ENCODE measurements at regions not wholly inside any gene's neighbourhood (a gene's known extent, or its start where the extent isn't known, plus 50 kb on each side); places are given as distances from the start of the nearest gene placed in this dataset.

- TF ChIP-seq ZUFSP (CRISPR knock-in tag; IDR thresholded peaks at IDR 0.05; ENCODE audit: borderline replicate concordance): no peak
- no peak for TF ChIP-seq ZNF280B (CRISPR knock-in tag; IDR thresholded peaks at IDR 0.05; ENCODE audit: borderline replicate concordance)
- no peak for TF ChIP-seq TSC22D2 (CRISPR knock-in tag; IDR thresholded peaks at IDR 0.05; ENCODE audit: borderline replicate concordance)
Observed at GRCh38 chr14:98341211-98341610, 930.8 kb downstream of the BCL11B start (continued).

GRCh38 chr14:98345161-98345560, 926.8 kb downstream of the BCL11B start:
- no TSS peak for BruUV-seq (replicated peaks)
- 5% methylated on average over 5 of the region's 5 CpGs for WGBS (ENCODE audit: low lambda C conversion rate)
- Histone ChIP-seq H2AFZ (ENCODE audit: low read length) (no peak overlapping the region), H3K9me3 (ENCODE audit: low read length) (peaks cover 96% of the 10 kb centered on the region), H3K4me2 (ENCODE audit: low read depth, low read length) (no peak overlapping the region), H4K20me1 (ENCODE audit: insufficient read depth, low read length) (no peaks in the 10 kb centered on the region), H3K4me3 (replicated peaks in 1 of 3; ENCODE audit: insufficient read depth in 1 of 3, low read depth in 2 of 3, low read length in 3 of 3) (no peak overlapping the region), H3K36me3 (replicated peaks in 1 of 2; ENCODE audit: control insufficient read depth in 1 of 2, insufficient read depth in 2 of 2, low read length in 2 of 2) (no peaks in the 10 kb centered on the region), H3K4me1 (ENCODE audit: insufficient read depth, low read length) (no peaks in the 10 kb centered on the region), H3K9ac (ENCODE audit: insufficient read depth, low read depth, low read length) (no peak overlapping the region), H3K27me3 (ENCODE audit: control insufficient read depth in 1 of 2, insufficient read depth in 2 of 2, low read length in 2 of 2) (no peaks in the 10 kb centered on the region), H3K27ac (ENCODE audit: extremely low read length, insufficient read depth, low read length) (no peak overlapping the region), H3K79me2 (ENCODE audit: insufficient read depth, low read length) (no peaks in the 10 kb centered on the region)
- ATAC-seq: no peak
- FAIRE-seq: no peak
- ChIA-PET POLR2A (no interaction called here), CTCF (ENCODE audit: low intra/inter-chr PET ratio, low total read pairs) (no interaction called here)
- intact Hi-C loops (cut with micrococcal nuclease; ENCODE audit: unreplicated experiment): no loop called here
- in situ Hi-C loops (cut with HindIII; ENCODE audit: extremely low pct_ligation_motif_present, low pct_unique_long_range_greater_than_20kb): no loop called here
- no peak for DNase-seq (ENCODE audit: low spot score)
- TF ChIP-seq HNRNPH1 (optimal IDR thresholded peaks at IDR 0.05; ENCODE audit: low read depth, low read length) (no peak), ZNF543 (CRISPR knock-in tag; IDR thresholded peaks at IDR 0.05) (no peak), KDM6A (CRISPR knock-in tag; IDR thresholded peaks at IDR 0.05; ENCODE audit: low read depth) (no peak), JARID2 (CRISPR knock-in tag; IDR thresholded peaks at IDR 0.05; ENCODE audit: insufficient replicate concordance) (no peak), ZBTB21 (CRISPR knock-in tag; IDR thresholded peaks at IDR 0.05) (no peak), ZNF317 (CRISPR knock-in tag; IDR thresholded peaks at IDR 0.05) (no peak), REST (IDR thresholded peaks at IDR 0.05; ENCODE audit: borderline replicate concordance in 1 of 2, low read depth in 1 of 2, low read length in 2 of 2) (no peak), PHB2 (IDR thresholded peaks at IDR 0.05; ENCODE audit: partially characterized antibody) (no peak), ZBTB3 (CRISPR knock-in tag; IDR thresholded peaks at IDR 0.05; ENCODE audit: borderline replicate concordance, low read depth) (no peak), EED (CRISPR knock-in tag; IDR thresholded peaks at IDR 0.05) (no peak), WIZ (CRISPR knock-in tag; IDR thresholded peaks at IDR 0.05) (no peak), HDAC1 (CRISPR knock-in tag; IDR thresholded peaks at IDR 0.05) (no peak), ARHGAP35 (CRISPR knock-in tag; IDR thresholded peaks at IDR 0.05; ENCODE audit: borderline replicate concordance) (no peak), AGO2 (optimal IDR thresholded peaks at IDR 0.05; ENCODE audit: low read depth, low read length) (no peak)
- TF ChIP-seq, protein P1, sequence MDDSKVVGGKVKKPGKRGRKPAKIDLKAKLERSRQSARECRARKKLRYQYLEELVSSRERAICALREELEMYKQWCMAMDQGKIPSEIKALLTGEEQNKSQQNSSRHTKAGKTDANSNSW (CRISPR knock-in tag; IDR thresholded peaks at IDR 0.05; ENCODE audit: borderline replicate concordance): no peak

All from HepG2 (cell line).